GM13976 (cell line): ENCODE measurements at regions not wholly inside any gene's neighbourhood (a gene's known extent, or its start where the extent isn't known, plus 50 kb on each side); places are given as distances from the start of the nearest gene placed in this dataset.
A peak's percentile ranks its signal among the peaks of the same experiment; 100 is the strongest.
"Not testable (repeated sequence)": the region's sequence is repeated elsewhere in the genome, so short reads cannot be mapped to it uniquely, and the experiment has no call there.

Experiments used
- DNase-seq: peaks from one replicate; pipeline ENCODE4 v3.0.0; 2012; ENCODE audit warnings: low spot score
- in situ Hi-C: fragments of 300-500 bp; cut with MboI; formaldehyde crosslinking; loops from one replicate; pipeline ENCODE4 v1.12.0; 2022; ENCODE audit warnings: low sequenced_read_pairs, mixed read lengths, inconsistent platforms; ENCODE audit not compliant: unreplicated experiment
- TF ChIP-seq, protein P1 (sequence below): IDR thresholded peaks from 2 replicates; pipeline ENCODE4 v1.5.1; 2012; ENCODE audit warnings: borderline replicate concordance, mild to moderate bottlenecking; ENCODE audit not compliant: insufficient read depth; ENCODE audit errors: extremely low read depth, missing control alignments, control extremely low read depth

DNA sequence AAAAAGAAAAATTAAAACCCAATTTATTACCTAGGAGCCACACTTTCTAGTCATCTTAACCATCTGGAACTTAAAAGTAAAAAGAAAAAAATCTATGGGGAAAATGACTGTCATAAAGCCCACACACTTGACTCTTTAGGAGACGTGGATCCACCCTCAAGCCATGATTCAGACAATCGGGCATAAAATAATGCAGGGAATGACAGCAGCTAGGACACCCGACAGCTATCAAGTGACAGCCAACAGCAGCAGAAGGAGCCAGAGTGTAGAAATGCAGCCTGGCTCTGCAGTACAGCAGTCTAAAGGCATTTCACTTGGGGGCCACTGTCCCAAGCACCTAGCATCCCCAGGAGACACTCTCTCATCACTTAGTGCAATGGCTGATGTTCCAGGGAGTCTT is 226.9 kb downstream of the CAAP1 start:
- in situ Hi-C loops: no loop called here

GRCh38 chr9:26664087-26664773 is 228.4 kb downstream of the CAAP1 start:
- DNase-seq, in situ Hi-C loops: not testable (repeated sequence)

More for the DNA sequence above, 226.9 kb downstream of the CAAP1 start:
- TF ChIP-seq, protein P1, sequence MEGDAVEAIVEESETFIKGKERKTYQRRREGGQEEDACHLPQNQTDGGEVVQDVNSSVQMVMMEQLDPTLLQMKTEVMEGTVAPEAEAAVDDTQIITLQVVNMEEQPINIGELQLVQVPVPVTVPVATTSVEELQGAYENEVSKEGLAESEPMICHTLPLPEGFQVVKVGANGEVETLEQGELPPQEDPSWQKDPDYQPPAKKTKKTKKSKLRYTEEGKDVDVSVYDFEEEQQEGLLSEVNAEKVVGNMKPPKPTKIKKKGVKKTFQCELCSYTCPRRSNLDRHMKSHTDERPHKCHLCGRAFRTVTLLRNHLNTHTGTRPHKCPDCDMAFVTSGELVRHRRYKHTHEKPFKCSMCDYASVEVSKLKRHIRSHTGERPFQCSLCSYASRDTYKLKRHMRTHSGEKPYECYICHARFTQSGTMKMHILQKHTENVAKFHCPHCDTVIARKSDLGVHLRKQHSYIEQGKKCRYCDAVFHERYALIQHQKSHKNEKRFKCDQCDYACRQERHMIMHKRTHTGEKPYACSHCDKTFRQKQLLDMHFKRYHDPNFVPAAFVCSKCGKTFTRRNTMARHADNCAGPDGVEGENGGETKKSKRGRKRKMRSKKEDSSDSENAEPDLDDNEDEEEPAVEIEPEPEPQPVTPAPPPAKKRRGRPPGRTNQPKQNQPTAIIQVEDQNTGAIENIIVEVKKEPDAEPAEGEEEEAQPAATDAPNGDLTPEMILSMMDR: no peak
- DNase-seq: no peak

- in situ Hi-C loops: no loop called here
- DNase-seq: no peak
- TF ChIP-seq, protein P1: no peak
These were observed 230.1 kb downstream of the CAAP1 start for GRCh38 chr9:26662476-26662875.

GRCh38 chr9:26658476-26658875 is 234.1 kb downstream of the CAAP1 start:
- no peak for DNase-seq
- TF ChIP-seq, protein P1: no peak
- in situ Hi-C loops: no loop called here

DNA sequence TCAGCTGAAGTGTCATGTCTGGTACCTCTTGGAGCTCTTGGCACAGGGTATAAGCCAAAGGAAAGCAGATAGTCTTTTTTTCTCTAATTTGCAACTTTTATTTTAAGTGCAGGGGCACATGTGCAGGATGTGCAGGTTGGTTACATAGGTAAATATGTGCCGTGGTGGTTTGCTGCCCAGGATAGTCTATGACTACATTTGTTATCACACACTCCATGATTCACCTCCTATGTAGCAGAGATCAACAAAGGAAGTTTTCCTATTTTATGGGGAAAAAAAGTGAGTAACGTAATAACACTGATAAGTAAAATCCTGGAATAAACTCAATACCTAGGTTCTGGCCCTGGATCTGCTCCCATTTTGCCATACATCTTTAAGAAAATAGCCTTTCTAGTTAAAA is 234.6 kb downstream of the CAAP1 start:
- in situ Hi-C loops: no loop called here
- DNase-seq: no peak
- TF ChIP-seq, protein P1: no peak

- DNase-seq: no peak
- in situ Hi-C loops: no loop called here
- TF ChIP-seq, protein P1: peak; percentile 15
These were observed 236.4 kb downstream of the CAAP1 start for GRCh38 chr9:26656003-26656870.

- in situ Hi-C loops: no loop called here
- no peak for DNase-seq
- TF ChIP-seq, protein P1: no peak
These were observed 237.4 kb downstream of the CAAP1 start for GRCh38 chr9:26655166-26655565.
